ENCODE measurements at regions not wholly inside any gene's neighbourhood (a gene's known extent, or its start where the extent isn't known, plus 50 kb on each side); places are given as distances from the start of the nearest gene placed in this dataset.
A peak's percentile ranks its signal among the peaks of the same experiment; 100 is the strongest.

GRCh38 chr10:101286248-101287046, 57.2 kb upstream of the LBX1 start:
- Histone ChIP-seq H3K27me3 (ENCODE audit: control insufficient read depth in 3 of 3, insufficient read depth in 3 of 3, low read depth in 1 of 3, low read length in 3 of 3) (peaks cover 25 to 96% (median 82%) of the 10 kb centered on the region in 3 experiments), H4K91ac (ENCODE audit: low read depth, low read length, poor library complexity) (no peak overlapping the region), H3K36me3 (replicated peaks in 1 of 2; ENCODE audit: control insufficient read depth in 2 of 2, insufficient read depth in 2 of 2, low read length in 2 of 2) (no peaks in the 10 kb centered on the region), H3K18ac (ENCODE audit: low read length) (peak overlapping the region; percentile 20), H3K4ac (ENCODE audit: low read length) (no peak overlapping the region), H2AFZ (ENCODE audit: low read length) (no peak overlapping the region), H2AK5ac (ENCODE audit: low read depth, low read length) (no peak overlapping the region), H3K4me2 (ENCODE audit: insufficient read depth, low read length, poor library complexity, severe bottlenecking) (no peak overlapping the region), H3K9ac (ENCODE audit: low read depth, low read length, poor library complexity) (no peak overlapping the region), H3K14ac (ENCODE audit: low read length) (no peak overlapping the region), H3K9me3 (replicated peaks in 1 of 2; ENCODE audit: control insufficient read depth in 2 of 2, insufficient read depth in 1 of 2, low read depth in 1 of 2, low read length in 2 of 2) (no peaks in the 10 kb centered on the region), H2BK12ac (ENCODE audit: low read length) (peak overlapping the region; percentile 33), H3K79me1 (ENCODE audit: low read depth, low read length) (no peaks in the 10 kb centered on the region), H3K23ac (ENCODE audit: low read depth, low read length, poor library complexity) (no peak overlapping the region), H2BK120ac (ENCODE audit: low read depth, low read length) (no peak overlapping the region), H3K4me1 (ENCODE audit: control insufficient read depth in 2 of 2, insufficient read depth in 1 of 2, low read depth in 1 of 2, low read length in 2 of 2) (peaks cover 14 to 49% of the 10 kb centered on the region in 2 donors), H2BK5ac (ENCODE audit: low read length) (no peak overlapping the region), H3K27ac (replicated peaks; ENCODE audit: low read length) (no peak overlapping the region), H4K8ac (ENCODE audit: low read depth, low read length) (no peak overlapping the region), H3K4me3 (ENCODE audit: low read length in 2 of 2) (no peak overlapping the region), H2BK15ac (ENCODE audit: low read length) (no peak overlapping the region)
- no CpG with 5 or more reads among the region's 12 CpGs for WGBS, 2 donors (ENCODE audit: extremely low coverage in 2 of 2, insufficient read length in 2 of 2, insufficient replicate concordance in 1 of 2)
- DNase-seq (ENCODE audit: low spot score) = no peak

GRCh38 chr10:101287183-101287996, 58.1 kb upstream of the LBX1 start:
- Histone ChIP-seq H4K91ac (ENCODE audit: low read depth, low read length, poor library complexity) (no peak overlapping the region), H3K27ac (replicated peaks; ENCODE audit: low read length) (no peak overlapping the region), H3K4me1 (ENCODE audit: control insufficient read depth in 2 of 2, insufficient read depth in 1 of 2, low read depth in 1 of 2, low read length in 2 of 2) (peaks cover 14 to 43% of the 10 kb centered on the region in 2 donors), H3K4ac (ENCODE audit: low read length) (no peak overlapping the region), H3K18ac (ENCODE audit: low read length) (no peak overlapping the region), H3K14ac (ENCODE audit: low read length) (no peak overlapping the region), H2AK5ac (ENCODE audit: low read depth, low read length) (peak overlapping the region; percentile 29), H3K9ac (ENCODE audit: low read depth, low read length, poor library complexity) (no peak overlapping the region), H3K27me3 (ENCODE audit: control insufficient read depth in 3 of 3, insufficient read depth in 3 of 3, low read depth in 1 of 3, low read length in 3 of 3) (peaks cover 25 to 91% (median 73%) of the 10 kb centered on the region in 3 experiments), H3K4me2 (ENCODE audit: insufficient read depth, low read length, poor library complexity, severe bottlenecking) (no peak overlapping the region), H3K23ac (ENCODE audit: low read depth, low read length, poor library complexity) (no peak overlapping the region), H3K9me3 (replicated peaks in 1 of 2; ENCODE audit: control insufficient read depth in 2 of 2, insufficient read depth in 1 of 2, low read depth in 1 of 2, low read length in 2 of 2) (no peaks in the 10 kb centered on the region), H2BK15ac (ENCODE audit: low read length) (no peak overlapping the region), H4K8ac (ENCODE audit: low read depth, low read length) (no peak overlapping the region), H2AFZ (ENCODE audit: low read length) (no peak overlapping the region), H2BK5ac (ENCODE audit: low read length) (no peak overlapping the region), H3K79me1 (ENCODE audit: low read depth, low read length) (no peaks in the 10 kb centered on the region), H3K4me3 (ENCODE audit: low read length in 2 of 2) (no peak overlapping the region), H3K36me3 (replicated peaks in 1 of 2; ENCODE audit: control insufficient read depth in 2 of 2, insufficient read depth in 2 of 2, low read length in 2 of 2) (no peaks in the 10 kb centered on the region), H2BK12ac (ENCODE audit: low read length) (no peak overlapping the region), H2BK120ac (ENCODE audit: low read depth, low read length) (no peak overlapping the region)
- no CpG with 5 or more reads among the region's 18 CpGs for WGBS, 2 donors (ENCODE audit: extremely low coverage in 2 of 2, insufficient read length in 2 of 2, insufficient replicate concordance in 1 of 2)
- no peak for DNase-seq (ENCODE audit: low spot score)

GRCh38 chr10:101287997-101288635, 58.9 kb upstream of the LBX1 start:
- no peak for DNase-seq (ENCODE audit: low spot score)

More at GRCh38 chr10:101287997-101288635, 58.9 kb upstream of the LBX1 start:
- H3K23ac ChIP-seq (ENCODE audit: low read depth, low read length, poor library complexity) = no peak overlapping the region
- H3K4ac ChIP-seq (ENCODE audit: low read length) = no peak overlapping the region
- H3K27me3 ChIP-seq (ENCODE audit: control insufficient read depth in 3 of 3, insufficient read depth in 3 of 3, low read depth in 1 of 3, low read length in 3 of 3) = peaks cover 25 to 91% (median 80%) of the 10 kb centered on the region in 3 experiments
- no CpG with 5 or more reads among the region's 6 CpGs for WGBS, 2 donors (ENCODE audit: extremely low coverage in 2 of 2, insufficient read length in 2 of 2, insufficient replicate concordance in 1 of 2)
- no peak overlapping the region for H2BK5ac ChIP-seq (ENCODE audit: low read length)
- no peak overlapping the region for H2BK15ac ChIP-seq (ENCODE audit: low read length)
- H3K4me2 ChIP-seq (ENCODE audit: insufficient read depth, low read length, poor library complexity, severe bottlenecking) = no peak overlapping the region
- H4K8ac ChIP-seq (ENCODE audit: low read depth, low read length) = no peak overlapping the region
- H3K36me3 ChIP-seq (replicated peaks in 1 of 2; ENCODE audit: control insufficient read depth in 2 of 2, insufficient read depth in 2 of 2, low read length in 2 of 2) = no peaks in the 10 kb centered on the region
- H3K9ac ChIP-seq (ENCODE audit: low read depth, low read length, poor library complexity) = no peak overlapping the region
- no peak overlapping the region for H3K27ac ChIP-seq (replicated peaks; ENCODE audit: low read length)
- H4K91ac ChIP-seq (ENCODE audit: low read depth, low read length, poor library complexity) = no peak overlapping the region
- no peaks in the 10 kb centered on the region for H3K9me3 ChIP-seq (replicated peaks in 1 of 2; ENCODE audit: control insufficient read depth in 2 of 2, insufficient read depth in 1 of 2, low read depth in 1 of 2, low read length in 2 of 2)
- H3K4me1 ChIP-seq (ENCODE audit: control insufficient read depth in 2 of 2, insufficient read depth in 1 of 2, low read depth in 1 of 2, low read length in 2 of 2) = peaks cover 17 to 41% of the 10 kb centered on the region in 2 donors
- H2AFZ ChIP-seq (ENCODE audit: low read length) = no peak overlapping the region
- H3K4me3 ChIP-seq (ENCODE audit: low read length in 2 of 2) = no peak overlapping the region
- peak overlapping the region; percentile 29 for H2AK5ac ChIP-seq (ENCODE audit: low read depth, low read length)
- H2BK12ac ChIP-seq (ENCODE audit: low read length) = no peak overlapping the region
- no peak overlapping the region for H2BK120ac ChIP-seq (ENCODE audit: low read depth, low read length)
- H3K18ac ChIP-seq (ENCODE audit: low read length) = no peak overlapping the region
- H3K79me1 ChIP-seq (ENCODE audit: low read depth, low read length) = no peaks in the 10 kb centered on the region
- H3K14ac ChIP-seq (ENCODE audit: low read length) = no peak overlapping the region

All from neuronal stem cell (in vitro differentiated cells).